ENCODE measurements at regions not wholly inside any gene's neighbourhood (a gene's known extent, or its start where the extent isn't known, plus 50 kb on each side); places are given as distances from the start of the nearest gene placed in this dataset.

GRCh38 chr4:111631215-111631999 is 513.8 kb upstream of the FAM241A start:
- DNase-seq, result peak in 1 of 2 experiments; percentile 43

- DNase-seq, result no peak
These were observed 512.6 kb upstream of the FAM241A start for GRCh38 chr4:111632641-111633151.

GRCh38 chr4:111633663-111634266 is 511.5 kb upstream of the FAM241A start:
- no peak for DNase-seq

- no peak for DNase-seq
These were observed 509.6 kb upstream of the FAM241A start for GRCh38 chr4:111635646-111636045.

- no peak for DNase-seq
These were observed 508.2 kb upstream of the FAM241A start for GRCh38 chr4:111636961-111637585.

GRCh38 chr4:111639120-111639690 is 506.0 kb upstream of the FAM241A start:
- no peak for DNase-seq

- DNase-seq, result no peak
These were observed 505.4 kb upstream of the FAM241A start for GRCh38 chr4:111639876-111640275.

DNA sequence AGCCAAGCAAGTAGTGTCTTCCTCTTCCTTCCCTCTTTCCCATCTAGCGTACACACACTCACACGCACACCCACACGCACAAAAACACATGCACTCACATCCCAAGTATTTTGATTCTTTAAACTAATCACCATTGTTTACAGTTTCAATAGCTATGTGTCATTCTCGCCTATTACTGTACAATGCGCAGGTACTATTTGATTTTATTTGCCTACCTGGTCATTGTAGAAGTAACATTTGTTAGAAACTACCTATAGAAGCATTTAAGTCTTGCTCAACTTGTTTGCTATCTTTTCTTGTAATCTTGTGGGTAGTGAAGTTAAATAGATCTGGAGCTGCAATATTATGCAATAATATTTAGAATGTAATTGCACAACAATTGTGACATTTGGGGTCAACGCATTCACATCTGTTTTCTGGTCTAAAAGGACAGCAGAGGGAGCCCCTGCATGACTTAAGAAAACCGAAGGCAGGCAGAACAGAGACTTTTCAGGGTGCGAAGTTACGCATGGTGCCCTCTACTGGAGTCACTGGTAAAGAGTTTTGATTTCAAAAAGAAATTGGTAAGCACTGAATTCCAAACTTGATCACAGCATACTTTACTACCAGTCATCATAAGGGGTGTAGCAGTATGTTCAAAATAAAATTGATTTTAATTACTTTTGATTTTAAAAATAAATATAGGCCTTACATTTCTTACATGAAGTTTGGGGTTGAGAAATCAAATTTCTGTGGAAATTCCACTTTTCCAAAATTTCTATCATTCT is 503.3 kb upstream of the FAM241A start:
- DNase-seq, result peak; percentile 48 to 76

GRCh38 chr4:111648056-111648455 is 497.2 kb upstream of the FAM241A start:
- no peak for DNase-seq

- no peak for DNase-seq
These were observed 495.9 kb upstream of the FAM241A start for GRCh38 chr4:111649308-111649707.

- DNase-seq, result no peak
These were observed 495.1 kb upstream of the FAM241A start for GRCh38 chr4:111650146-111650545.

DNA sequence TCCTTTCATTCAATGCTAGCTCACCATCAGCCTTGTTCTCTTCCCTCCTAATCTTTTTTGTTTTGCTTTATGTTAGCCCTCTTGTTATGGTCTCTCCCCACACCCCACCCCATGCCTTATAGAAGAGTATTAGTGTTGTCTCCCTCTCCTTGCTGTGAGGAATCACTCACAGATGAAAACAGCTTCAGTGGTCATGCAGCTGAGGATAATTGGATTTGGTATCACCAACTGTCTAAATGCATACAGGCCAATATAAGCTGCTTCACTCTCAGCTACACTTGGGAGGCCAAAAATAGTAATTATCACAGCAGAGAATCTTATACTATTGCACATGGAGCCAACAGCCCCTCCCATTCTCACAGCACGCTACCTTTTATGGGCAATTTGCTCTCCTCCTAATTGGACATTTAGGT is 494.6 kb upstream of the FAM241A start:
- DNase-seq, result peak in 1 of 2 experiments; percentile 13

DNA sequence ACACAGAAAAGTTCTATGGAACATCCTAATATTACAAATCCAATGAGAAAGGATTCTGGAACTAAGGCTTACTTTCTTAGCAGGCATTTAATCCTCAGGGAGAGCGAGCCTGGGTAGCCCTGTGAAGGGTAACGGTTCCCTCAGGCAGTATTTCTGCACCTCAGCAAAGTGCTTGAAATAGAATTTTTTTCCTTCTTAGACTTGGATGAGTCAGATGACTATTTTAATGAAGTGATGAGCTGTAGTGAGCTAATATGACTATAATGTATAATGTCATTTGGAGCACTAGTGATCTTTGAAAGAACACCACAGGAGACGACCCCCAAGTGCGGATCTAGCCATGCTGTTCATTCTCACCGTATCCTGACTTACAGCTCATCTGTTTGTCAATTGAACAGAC is 493.0 kb upstream of the FAM241A start:
- no peak for DNase-seq

- no peak for DNase-seq
These were observed 492.3 kb upstream of the FAM241A start for GRCh38 chr4:111652986-111653385.

DNA sequence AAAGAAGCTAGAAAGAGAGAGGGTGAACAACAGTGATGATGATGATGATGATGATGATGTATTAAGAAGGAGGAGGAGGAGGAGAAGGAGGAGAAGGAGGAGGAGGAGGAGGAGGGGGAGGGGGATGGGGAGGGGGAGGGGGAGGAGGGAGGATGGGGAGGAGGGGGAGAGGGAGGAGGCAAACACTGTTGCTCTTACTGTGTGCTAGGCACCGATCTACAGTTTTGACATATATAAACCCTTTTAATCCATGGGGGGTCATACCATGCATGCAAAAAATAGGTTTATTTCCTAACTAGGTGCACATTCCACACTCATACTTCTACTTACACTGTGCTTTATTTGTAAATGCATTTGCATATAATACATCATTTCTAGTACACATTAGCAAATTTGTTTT is 482.8 kb upstream of the FAM241A start:
- DNase-seq, result no peak

DNA sequence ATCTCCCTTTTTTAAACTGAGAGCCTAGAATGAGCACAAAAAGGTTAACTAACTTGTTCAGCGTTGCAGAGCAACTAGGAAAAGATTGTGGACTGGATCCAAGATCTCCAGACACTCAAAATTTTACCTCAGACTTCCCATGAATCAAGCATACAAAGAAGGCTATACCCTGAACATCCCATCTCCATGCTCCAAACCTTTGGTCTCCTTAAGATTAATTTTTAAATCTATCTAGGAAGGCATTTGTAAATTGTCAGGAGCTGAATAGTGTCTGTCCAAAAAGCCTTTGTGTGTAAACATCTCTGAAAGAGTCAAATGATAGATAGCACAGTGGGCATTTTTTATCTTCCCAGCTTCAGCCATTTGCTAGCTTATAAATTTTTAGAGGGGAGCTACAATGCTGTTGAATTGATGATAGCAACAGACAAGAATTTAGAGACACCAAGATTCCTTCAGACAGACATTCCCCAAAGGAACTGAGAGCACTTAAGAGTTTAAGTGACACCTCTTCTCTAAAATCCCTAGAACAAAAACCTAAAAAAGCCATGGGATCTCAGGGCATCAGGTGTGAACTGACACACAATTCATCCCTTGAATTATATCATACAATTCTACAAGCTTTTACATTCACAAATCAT is 480.8 kb upstream of the FAM241A start:
- no peak for DNase-seq

DNA sequence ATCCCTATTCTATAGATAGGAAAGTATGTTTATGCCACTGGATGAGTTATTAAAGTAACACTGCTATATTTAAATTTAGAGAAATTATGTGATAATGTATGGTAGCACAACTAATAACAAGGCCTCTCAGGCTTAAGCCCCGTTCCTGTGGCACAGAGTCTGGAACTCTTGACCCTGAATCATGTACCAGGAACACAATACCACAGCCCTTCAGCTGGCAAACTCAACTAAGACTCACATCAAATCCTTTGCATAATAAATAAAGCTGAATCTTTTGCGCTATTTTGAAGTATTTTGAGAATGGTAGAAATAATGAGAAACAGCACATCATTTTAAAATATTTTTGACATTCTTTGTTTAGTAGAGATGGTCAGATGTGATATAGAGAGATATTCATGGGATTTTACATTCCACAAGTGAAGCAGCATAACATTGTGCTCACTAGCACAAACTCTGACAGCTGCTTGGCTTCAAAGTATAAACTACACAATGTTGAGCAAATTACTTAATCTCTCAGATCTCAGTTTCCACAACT is 478.4 kb upstream of the FAM241A start:
- no peak for DNase-seq

- no peak for DNase-seq
These were observed 473.5 kb upstream of the FAM241A start for GRCh38 chr4:111671756-111672155.

GRCh38 chr4:111675746-111676145 is 469.5 kb upstream of the FAM241A start:
- DNase-seq, result no peak

- no peak for DNase-seq
These were observed 468.7 kb upstream of the FAM241A start for GRCh38 chr4:111676533-111676932.

DNA sequence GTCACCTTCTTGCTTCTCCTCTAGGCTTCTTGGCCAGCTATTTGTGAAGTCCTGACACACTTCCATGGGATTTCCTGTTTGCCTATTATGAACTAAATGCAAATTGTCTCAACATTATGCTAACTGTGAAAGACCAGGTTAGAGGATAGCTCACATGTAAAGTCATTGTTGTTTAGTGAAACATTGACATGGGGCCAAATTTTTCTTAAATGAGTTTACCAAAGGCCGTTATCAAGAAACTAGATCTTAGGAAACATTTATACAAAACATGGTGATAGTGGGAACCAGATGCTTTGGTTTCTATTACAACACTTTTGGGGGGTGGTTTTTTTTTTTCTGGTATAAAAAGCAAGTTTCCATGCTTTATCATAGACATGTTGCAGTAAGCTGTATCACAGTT is 466.8 kb upstream of the FAM241A start:
- no peak for DNase-seq

DNA sequence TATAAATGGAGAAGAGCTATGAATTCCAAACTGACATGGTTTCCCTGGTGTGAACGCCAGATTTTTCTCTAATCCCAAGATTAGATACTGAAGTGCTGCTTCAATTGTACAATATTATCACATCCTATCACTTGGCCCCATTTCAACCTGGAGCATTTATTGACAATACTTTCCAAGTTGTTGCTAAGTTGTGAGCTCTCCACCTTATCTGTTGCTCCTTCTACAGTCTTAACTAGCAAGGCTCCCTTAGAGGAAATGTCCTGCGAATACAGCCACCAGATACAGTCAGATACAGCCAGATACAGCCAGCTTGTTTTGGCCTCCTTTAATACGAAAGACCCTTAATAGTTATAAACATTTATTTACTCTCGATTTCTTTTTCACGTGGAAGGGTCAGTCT is 466.3 kb upstream of the FAM241A start:
- no peak for DNase-seq
